K562 (cell line): ENCODE measurements at regions not wholly inside any gene's neighbourhood (a gene's known extent, or its start where the extent isn't known, plus 50 kb on each side); places are given as distances from the start of the nearest gene placed in this dataset.

Source experiments
- CBX5 ChIP-seq: IDR thresholded peaks from 2 replicates; pipeline ENCODE4 v1.6.1; 2014; ENCODE audit warnings: low read depth, borderline replicate concordance
- CTCF ChIP-seq, 3 experiments: IDR thresholded peaks in 2 of 3; conservative IDR thresholded peaks in 1 of 3; 2 replicates each; pipeline ENCODE4 v1.5.1; 2011 to 2012; ENCODE audit warnings: low read length in 3 of 3, mild to moderate bottlenecking in 3 of 3, control low read depth in 2 of 3, improper control_type of control experiment in 1 of 3, inconsistent platforms in 1 of 3, low read depth in 1 of 3, mixed read lengths in 1 of 3, moderate library complexity in 1 of 3; ENCODE audit not compliant: insufficient read depth in 2 of 3
- POLR2AphosphoS5 ChIP-seq: IDR thresholded peaks from 2 replicates; pipeline ENCODE4 v1.6.1; 2011; ENCODE audit warnings: mild to moderate bottlenecking, low read depth, low read length, moderate library complexity; ENCODE audit not compliant: control insufficient read depth, insufficient read depth
- USF2 ChIP-seq: sonication (generic); formaldehyde crosslinking; IDR thresholded peaks from 2 replicates; pipeline ENCODE4 v1.5.0; 2020; ENCODE audit warnings: missing genetic modification reagents
- TF ChIP-seq, protein P1 (sequence below): fragments of 250-450 bp; sonication (Bioruptor Pico); IDR thresholded peaks from 2 replicates; pipeline ENCODE4 v1.4.0; 2020; ENCODE audit warnings: mild to moderate bottlenecking, moderate library complexity

DNA sequence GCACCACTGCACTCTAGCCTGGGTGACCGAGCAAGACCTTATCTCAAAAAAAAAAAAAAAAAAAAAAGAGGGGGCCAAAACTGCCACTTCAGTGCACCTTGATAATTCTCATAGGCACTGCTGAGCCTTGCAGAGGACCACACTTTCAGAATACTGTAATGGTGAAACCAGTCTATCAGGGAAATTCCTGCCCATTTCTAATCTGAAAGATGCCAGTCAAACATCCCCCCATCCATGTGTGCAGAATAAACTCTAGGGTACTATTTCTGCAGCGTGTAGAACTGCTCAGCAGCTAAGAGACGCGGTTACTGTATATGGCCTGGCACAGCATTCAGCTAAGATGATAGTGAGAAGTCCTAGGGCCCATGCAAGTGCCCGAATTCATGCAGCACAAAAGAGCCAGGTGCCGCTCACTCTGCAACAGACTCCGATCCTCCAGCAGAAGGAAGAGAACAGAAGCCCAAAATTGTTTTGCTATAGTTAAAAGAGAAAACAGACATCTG, 286.8 kb upstream of the KLF14 start:
- no peak for TF ChIP-seq USF2 (CRISPR knock-in tag)
- no peak for TF ChIP-seq CBX5
- TF ChIP-seq POLR2AphosphoS5, result no peak
- no peak for TF ChIP-seq CTCF (IDR thresholded peaks at IDR 0.05 in 2 of 3, conservative IDR thresholded peaks at IDR 0.05 in 1 of 3; ENCODE audit: insufficient read depth in 2 of 3, low read depth in 1 of 3, low read length in 3 of 3)
- TF ChIP-seq, protein P1, sequence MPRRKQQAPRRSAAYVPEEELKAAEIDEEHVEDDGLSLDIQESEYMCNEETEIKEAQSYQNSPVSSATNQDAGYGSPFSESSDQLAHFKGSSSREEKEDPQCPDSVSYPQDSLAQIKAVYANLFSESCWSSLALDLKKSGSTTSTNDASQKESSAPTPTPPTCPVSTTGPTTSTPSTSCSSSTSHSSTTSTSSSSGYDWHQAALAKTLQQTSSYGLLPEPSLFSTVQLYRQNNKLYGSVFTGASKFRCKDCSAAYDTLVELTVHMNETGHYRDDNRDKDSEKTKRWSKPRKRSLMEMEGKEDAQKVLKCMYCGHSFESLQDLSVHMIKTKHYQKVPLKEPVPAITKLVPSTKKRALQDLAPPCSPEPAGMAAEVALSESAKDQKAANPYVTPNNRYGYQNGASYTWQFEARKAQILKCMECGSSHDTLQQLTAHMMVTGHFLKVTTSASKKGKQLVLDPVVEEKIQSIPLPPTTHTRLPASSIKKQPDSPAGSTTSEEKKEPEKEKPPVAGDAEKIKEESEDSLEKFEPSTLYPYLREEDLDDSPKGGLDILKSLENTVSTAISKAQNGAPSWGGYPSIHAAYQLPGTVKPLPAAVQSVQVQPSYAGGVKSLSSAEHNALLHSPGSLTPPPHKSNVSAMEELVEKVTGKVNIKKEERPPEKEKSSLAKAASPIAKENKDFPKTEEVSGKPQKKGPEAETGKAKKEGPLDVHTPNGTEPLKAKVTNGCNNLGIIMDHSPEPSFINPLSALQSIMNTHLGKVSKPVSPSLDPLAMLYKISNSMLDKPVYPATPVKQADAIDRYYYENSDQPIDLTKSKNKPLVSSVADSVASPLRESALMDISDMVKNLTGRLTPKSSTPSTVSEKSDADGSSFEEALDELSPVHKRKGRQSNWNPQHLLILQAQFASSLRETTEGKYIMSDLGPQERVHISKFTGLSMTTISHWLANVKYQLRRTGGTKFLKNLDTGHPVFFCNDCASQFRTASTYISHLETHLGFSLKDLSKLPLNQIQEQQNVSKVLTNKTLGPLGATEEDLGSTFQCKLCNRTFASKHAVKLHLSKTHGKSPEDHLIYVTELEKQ (CRISPR knock-in tag), result no peak
